DND-41 (cell line): ENCODE measurements at regions not wholly inside any gene's neighbourhood (a gene's known extent, or its start where the extent isn't known, plus 50 kb on each side); places are given as distances from the start of the nearest gene placed in this dataset.

Experiments
- CTCF ChIP-seq: IDR thresholded peaks from 2 replicates; pipeline ENCODE4 v1.5.1; 2012; ENCODE audit warnings: borderline replicate concordance, low read length, moderate library complexity, mild to moderate bottlenecking; ENCODE audit not compliant: poor library complexity, severe bottlenecking; ENCODE audit errors: extremely low read depth
- EZH2 ChIP-seq: IDR thresholded peaks from 3 replicates; pipeline ENCODE4 v1.6.1; 2012; ENCODE audit warnings: borderline replicate concordance, low read depth, mild to moderate bottlenecking, moderate library complexity, low read length, inconsistent platforms; ENCODE audit not compliant: severe bottlenecking

- no peak for TF ChIP-seq CTCF
- no peak for TF ChIP-seq EZH2
Observed at GRCh38 chr2:7515327-7515726, 598.1 kb downstream of the RNF144A start.
